ENCODE measurements at regions not wholly inside any gene's neighbourhood (a gene's known extent, or its start where the extent isn't known, plus 50 kb on each side); places are given as distances from the start of the nearest gene placed in this dataset.

- H3K4me3 ChIP-seq (ENCODE audit: low read depth, low read length), result no peak overlapping the region
- no peaks in the 10 kb centered on the region for H3K36me3 ChIP-seq
- H3K4me1 ChIP-seq, result no peaks in the 10 kb centered on the region
- H3K9me3 ChIP-seq, result no peaks in the 10 kb centered on the region
- no peaks in the 10 kb centered on the region for H3K27me3 ChIP-seq
- TF ChIP-seq CTCF (IDR thresholded peaks at IDR 0.05; ENCODE audit: low read depth, low read length), result no peak
- DNase-seq, result no peak
These were observed 193.4 kb downstream of the RASSF9 start for GRCh38 chr12:85642808-85643207.

- no peak overlapping the region for H3K4me3 ChIP-seq (ENCODE audit: low read depth, low read length)
- H3K36me3 ChIP-seq, result no peaks in the 10 kb centered on the region
- no peaks in the 10 kb centered on the region for H3K4me1 ChIP-seq
- H3K27me3 ChIP-seq, result no peaks in the 10 kb centered on the region
- no peak for TF ChIP-seq CTCF (IDR thresholded peaks at IDR 0.05; ENCODE audit: low read depth, low read length)
- H3K9me3 ChIP-seq, result no peaks in the 10 kb centered on the region
- DNase-seq, result no peak
These were observed 191.7 kb downstream of the RASSF9 start for GRCh38 chr12:85644508-85644907.

GRCh38 chr12:85653731-85654455 is 182.3 kb downstream of the RASSF9 start:
- Histone ChIP-seq H3K4me1 (no peaks in the 10 kb centered on the region), H3K27me3 (no peaks in the 10 kb centered on the region), H3K4me3 (ENCODE audit: low read depth, low read length) (no peak overlapping the region), H3K36me3 (no peaks in the 10 kb centered on the region), H3K9me3 (no peaks in the 10 kb centered on the region)
- DNase-seq, result no peak
- TF ChIP-seq CTCF (IDR thresholded peaks at IDR 0.05; ENCODE audit: low read depth, low read length), result no peak

GRCh38 chr12:85654456-85654840 is 181.8 kb downstream of the RASSF9 start:
- Histone ChIP-seq H3K4me1 (no peaks in the 10 kb centered on the region), H3K36me3 (no peaks in the 10 kb centered on the region)
- no peak for TF ChIP-seq CTCF (IDR thresholded peaks at IDR 0.05; ENCODE audit: low read depth, low read length)

GRCh38 chr12:85656561-85656960 is 179.6 kb downstream of the RASSF9 start:
- TF ChIP-seq CTCF (IDR thresholded peaks at IDR 0.05; ENCODE audit: low read depth, low read length), result no peak

More at GRCh38 chr12:85654456-85654840, 181.8 kb downstream of the RASSF9 start:
- Histone ChIP-seq H3K4me3 (ENCODE audit: low read depth, low read length) (no peak overlapping the region), H3K27me3 (no peaks in the 10 kb centered on the region), H3K9me3 (no peaks in the 10 kb centered on the region)
- DNase-seq, result no peak

GRCh38 chr12:85657251-85657650 is 179.0 kb downstream of the RASSF9 start:
- TF ChIP-seq CTCF (IDR thresholded peaks at IDR 0.05; ENCODE audit: low read depth, low read length), result no peak
- no peaks in the 10 kb centered on the region for H3K36me3 ChIP-seq
- DNase-seq, result no peak
- no peak overlapping the region for H3K4me3 ChIP-seq (ENCODE audit: low read depth, low read length)
- no peaks in the 10 kb centered on the region for H3K27me3 ChIP-seq
- H3K4me1 ChIP-seq, result no peaks in the 10 kb centered on the region
- H3K9me3 ChIP-seq, result no peaks in the 10 kb centered on the region

More at GRCh38 chr12:85656561-85656960, 179.6 kb downstream of the RASSF9 start:
- Histone ChIP-seq H3K4me1 (no peaks in the 10 kb centered on the region), H3K4me3 (ENCODE audit: low read depth, low read length) (no peak overlapping the region), H3K27me3 (no peaks in the 10 kb centered on the region), H3K9me3 (no peaks in the 10 kb centered on the region), H3K36me3 (no peaks in the 10 kb centered on the region)
- no peak for DNase-seq
